GM21528 (cell line): ENCODE measurements at regions not wholly inside any gene's neighbourhood (a gene's known extent, or its start where the extent isn't known, plus 50 kb on each side); places are given as distances from the start of the nearest gene placed in this dataset.

ENCODE experiments used
- ATAC-seq: cut with Tn5 transposase; IDR thresholded peaks from one replicate; pipeline ENCODE4 v1.9.1; 2021; ENCODE audit warnings: mild to moderate bottlenecking, moderate library complexity; ENCODE audit not compliant: unreplicated experiment, low FRiP score

DNA sequence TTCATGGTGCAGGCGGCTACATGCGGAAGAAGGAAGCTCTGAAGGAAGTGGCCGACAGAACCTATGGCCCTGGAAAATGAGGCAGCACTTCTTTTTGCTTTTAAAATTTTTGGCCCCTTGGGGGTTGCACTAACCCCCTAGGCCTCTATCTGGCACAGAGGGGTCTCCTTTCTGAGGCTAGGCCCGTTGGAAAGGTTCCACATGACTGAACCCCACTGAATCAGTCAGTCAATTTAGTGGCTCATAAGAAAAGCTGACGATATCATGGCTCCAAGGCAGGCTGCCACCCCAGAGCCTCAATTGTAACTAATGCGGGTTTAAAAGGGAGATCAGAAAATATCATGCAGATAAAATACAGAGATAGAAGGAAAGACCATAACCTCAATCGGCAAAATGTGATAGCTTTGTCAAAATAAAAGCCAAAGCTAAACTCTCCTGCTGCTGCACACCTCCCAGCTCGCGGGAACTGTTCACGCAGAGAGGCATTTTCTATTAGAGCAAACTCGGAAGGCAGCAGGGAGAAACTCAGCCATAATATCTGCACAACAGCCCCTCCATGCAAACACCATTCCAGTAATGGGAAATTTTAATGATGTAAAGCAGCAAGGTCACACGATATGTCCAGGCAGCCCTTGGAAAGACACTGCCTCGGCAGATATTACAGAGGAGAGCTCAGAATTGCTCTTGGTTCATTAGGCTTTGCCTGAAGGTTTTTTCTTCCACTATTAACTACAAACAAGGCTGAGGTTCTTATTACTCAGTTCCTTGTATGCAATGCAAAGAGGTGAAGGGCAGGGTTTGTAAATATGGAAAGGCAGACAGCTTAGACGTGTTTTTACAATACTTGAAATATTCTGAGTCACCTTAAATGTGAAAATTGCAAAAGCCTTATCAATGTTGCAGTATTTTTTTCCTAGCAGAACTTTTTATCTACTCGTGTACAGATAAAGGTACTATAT lies 200.4 kb upstream of the PMFBP1 start:
- ATAC-seq, result no peak

DNA sequence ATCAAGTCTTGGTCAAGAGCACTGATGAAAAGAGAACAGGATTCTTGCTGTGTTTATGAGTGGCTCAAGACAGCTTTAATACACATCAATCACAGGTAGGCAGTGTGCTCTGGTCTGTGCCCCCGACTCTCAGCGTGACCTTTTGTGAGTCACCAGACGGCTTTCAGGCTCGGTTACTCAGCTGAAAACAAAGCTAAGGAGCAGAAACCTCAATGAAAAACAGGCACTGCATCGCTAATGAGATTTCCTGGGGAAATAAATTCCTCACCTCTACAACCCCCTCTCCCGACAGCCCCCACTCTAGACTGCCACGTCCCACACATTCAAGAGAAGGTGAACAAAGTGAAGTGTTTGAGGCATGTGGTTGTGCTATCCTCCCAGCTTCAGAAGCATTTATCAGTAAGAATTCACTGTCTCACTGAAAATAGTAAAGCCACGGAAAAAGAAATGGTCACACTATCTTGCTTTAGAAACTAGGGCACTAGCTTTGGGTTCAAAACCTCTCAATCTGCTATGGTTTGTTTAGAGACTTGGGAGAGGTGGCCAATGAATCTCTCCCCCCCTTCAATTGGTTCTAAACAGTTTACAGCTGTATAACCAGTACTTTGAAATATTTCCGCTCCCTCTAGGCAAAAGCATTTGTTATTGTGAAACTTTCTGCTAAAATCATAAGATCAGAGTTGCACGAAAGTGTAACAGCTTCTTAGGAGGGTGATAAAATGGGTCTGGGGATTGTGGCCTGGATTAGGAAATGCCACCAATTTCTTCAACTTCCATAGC lies 199.5 kb upstream of the PMFBP1 start:
- ATAC-seq, result no peak

DNA sequence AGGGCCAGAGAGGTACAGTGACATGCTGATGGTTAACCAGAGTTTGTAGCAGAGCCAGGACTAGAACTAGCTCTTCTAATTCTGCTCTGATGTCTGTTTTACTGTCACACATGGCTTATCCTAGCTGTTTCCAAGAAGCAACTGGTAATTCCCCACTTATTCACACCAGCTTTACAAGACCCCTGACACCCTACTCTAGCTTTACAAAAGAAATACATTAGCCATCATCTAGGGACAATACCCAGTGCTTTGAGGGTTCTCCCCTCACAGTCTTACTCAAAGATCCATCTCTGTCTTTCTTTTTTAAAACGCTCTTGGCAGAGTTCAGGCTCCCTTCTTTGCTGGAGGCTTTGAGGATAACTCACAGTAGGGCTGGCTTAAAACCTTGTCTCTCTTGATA lies 197.3 kb upstream of the PMFBP1 start:
- no peak for ATAC-seq

DNA sequence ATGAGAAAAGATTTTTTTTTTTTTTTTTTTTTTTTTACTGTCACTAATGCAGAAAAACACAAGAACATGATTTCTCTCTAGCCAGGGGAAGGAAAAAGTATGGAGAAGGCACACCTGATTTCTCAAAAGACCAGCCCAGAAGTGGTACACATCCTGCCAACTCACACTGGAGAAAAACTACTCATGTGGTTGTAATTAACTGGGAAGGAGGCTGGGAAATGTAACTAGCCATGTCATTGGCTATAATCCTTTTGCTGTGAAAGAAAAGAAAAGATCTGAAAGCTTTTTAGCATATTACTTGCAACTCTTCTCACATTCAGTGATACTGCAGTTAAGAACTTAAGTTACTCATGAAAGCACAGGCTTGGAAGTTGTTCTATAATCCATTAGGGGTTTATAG lies 195.9 kb upstream of the PMFBP1 start:
- ATAC-seq, result no peak

DNA sequence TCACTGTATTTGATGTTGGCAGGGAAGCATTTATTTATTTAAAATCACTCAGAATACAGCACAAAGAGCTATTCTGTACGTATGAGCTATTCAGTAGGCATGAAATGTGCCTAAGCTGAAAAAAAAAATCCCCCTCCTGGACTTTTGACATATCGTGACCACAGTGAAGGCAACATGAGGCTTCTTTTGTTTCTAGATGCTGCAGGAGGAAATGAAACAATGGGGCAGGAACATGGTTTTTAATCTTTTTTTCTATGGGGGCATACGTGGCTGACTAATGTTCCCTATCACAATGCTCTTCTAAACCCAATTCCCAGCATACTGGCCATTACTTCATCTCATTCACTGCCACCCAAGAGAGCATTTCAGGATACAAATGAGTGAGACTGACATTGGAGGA lies 191.0 kb upstream of the PMFBP1 start:
- no peak for ATAC-seq

DNA sequence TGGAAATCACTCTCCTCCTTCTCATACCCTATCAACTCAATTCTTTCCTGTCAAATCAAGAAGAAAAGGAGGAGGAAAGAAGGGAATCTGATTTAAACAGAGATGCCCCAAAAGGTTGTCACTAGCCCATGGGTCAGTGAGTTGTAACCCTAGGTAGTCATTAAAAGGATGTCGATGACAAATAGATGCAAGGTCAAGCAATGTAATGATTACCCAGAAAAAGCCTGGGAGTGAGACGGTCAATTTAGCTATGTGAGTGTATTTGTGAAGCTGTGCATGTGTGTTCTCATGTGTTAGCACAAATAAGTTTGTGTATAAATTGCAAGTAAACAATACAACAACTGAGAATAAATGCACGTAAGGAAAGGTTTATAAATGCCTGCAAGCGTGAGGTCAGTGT lies 190.5 kb upstream of the PMFBP1 start:
- ATAC-seq, result no peak

DNA sequence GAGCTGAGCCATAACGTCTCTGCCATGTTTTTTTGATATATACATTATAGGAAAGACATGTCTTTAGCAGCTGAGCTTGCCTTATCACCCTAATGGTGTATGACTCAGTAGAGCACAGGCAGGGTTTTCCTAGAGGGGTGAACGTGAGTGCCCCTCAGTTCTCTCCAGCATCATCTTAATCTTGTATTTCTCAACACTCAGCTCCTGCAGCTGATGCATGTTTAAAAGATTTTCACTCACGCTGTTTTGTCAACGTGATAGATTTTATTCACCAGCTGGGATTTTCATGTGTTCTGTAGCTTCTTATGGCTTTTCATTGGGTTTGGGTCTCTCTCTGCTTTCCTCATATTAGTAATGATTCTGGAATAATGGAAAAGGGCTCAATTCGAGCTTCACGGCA lies 186.0 kb upstream of the PMFBP1 start:
- ATAC-seq, result no peak

DNA sequence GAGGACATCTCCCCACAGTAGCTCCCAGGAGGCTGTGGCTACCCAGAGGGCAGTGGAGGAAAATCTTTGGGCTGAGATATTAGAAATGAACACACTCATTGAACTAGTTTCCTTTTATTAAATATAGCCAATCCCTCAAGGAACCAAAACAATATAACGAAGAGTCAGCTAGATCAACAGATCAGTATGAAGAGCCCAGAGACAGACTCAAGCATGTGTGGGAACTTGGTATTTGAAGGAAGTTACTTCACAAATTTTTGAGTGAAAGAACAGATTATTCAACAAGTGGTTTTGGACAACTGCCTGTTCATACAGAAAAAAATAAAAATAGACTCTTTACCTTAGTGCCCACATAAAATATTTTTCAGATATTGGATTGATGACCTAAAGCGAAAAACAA lies 183.6 kb upstream of the PMFBP1 start:
- no peak for ATAC-seq

DNA sequence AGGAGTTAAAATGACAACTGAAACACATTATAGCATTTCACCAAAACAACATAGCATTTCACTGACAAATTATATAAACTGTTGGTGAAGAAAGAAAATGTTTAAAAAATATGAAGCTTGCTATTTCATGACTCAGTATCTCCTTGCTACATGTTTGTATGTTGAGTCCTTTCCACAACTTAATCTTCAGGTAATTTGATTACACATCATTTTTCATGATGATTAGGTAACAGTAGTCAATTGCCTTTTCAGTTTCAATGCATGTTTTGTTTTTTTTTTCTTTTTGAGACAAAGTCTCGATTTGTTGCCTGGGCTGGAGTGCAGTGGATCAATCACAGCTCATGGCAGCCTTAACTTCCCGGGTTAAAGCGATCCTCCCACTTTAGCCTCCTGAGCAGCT lies 177.8 kb upstream of the PMFBP1 start:
- ATAC-seq, result no peak

DNA sequence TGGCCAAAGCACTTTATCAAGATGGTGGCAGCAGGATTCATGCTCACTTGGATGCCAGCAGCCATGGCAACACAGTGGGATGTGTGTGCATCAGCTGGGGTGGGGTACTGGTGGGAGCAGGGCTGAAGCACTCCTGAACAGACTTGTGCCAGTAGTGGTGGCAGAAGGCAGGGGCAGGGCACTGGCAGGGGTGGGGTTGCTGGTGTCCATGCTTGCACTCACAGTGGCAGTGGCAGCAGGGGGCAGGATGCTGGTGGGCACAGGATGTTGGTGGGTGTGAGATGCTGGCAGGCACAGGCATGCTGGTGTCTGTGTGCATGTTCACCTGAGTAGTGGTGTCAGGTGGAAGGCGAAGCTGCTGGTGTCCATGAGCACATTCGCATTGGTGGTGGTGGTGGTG lies 161.0 kb upstream of the PMFBP1 start:
- no peak for ATAC-seq

DNA sequence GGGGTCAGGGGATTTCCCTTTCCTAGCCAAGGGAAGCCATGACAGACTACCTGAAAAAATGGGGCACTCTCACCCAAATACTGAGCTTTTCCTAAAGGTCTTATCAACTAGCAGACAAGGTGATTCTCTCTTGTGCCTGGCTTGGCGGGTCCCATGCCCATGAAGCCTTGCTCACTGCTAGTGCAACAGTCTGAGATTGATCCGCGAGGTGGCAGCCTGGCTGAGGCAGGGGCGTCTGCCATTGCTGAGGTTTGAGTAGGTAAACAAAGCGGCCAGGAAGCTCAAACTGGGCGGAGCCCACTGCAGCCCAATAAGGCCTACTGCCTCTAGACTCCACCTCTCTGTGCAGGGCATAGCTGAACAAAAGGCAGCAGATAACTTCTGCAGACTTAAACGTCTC lies 152.6 kb upstream of the PMFBP1 start:
- no peak for ATAC-seq

DNA sequence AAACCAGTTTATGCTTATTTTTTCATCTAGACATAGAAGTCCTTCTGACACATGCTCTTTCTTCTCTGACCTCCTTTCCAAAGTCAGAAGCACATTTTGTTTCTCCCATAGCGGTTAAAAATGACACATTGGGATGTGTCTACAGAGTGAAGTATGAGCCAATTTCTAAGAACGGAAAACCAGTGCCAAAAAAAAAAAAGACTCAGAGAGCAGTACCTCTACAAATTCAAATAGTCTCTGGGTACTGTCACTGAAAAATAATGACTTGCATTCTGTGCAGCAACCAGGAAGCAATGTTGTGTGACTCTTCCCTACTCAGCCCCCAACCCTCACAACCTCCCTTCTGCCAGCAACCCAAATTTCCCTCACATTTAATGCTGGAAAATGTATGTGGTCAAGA lies 145.5 kb upstream of the PMFBP1 start:
- no peak for ATAC-seq

DNA sequence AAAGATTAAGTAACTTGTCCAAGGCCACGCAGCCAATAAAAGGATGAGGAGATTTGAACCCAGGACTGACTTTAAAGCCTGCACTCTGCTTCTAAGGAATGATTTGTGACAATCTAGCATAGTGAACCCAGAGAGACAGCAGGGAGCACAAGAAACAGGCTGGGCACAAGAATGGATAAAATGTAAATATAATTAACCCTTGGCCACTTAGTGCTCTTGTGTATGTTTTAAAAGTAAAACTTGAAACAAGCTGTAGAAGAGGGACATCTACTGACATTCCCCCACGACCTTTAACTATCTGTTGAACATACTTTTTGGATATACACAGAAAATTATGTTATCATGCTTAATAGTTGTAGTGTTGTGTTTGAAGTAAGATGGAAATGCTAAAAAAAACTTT lies 141.9 kb upstream of the PMFBP1 start:
- no peak for ATAC-seq

DNA sequence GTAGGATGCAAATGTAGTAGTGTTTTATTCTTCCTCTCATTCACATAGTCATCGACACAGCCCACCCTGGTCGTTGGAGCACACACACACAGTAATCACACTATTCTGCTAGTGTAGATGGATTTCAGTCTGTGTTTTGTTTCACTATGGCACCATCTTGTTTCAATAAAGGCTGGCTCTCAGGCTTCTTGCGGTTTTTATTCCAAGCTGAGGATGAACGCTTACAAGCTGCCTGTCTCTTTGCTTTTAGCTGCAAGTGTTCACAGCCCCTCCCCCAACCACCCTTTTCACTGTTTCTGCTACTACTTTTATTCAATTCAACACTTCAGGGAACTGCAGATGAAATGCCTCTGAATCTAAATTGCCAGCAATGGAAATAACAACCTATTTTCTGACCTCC lies 140.9 kb upstream of the PMFBP1 start:
- no peak for ATAC-seq

DNA sequence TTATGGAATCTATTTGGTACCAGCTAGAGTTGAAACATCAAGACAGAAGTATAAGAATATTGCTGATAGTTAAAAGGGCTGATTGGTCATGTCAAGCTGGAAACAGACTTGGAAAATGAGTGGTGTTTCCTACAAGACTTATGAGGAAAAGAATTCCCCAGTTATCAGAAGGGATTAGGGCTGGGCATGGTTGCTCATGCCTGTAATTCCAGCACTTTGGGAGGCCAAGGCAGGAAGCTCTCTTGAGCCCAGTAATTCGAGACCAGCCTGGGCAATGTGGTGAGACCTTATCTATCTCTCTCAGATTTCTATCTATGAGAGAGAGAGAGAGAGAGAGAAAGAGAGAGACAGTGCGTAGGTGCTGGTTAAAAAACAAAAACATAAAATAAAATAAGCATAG lies 139.5 kb upstream of the PMFBP1 start:
- no peak for ATAC-seq

DNA sequence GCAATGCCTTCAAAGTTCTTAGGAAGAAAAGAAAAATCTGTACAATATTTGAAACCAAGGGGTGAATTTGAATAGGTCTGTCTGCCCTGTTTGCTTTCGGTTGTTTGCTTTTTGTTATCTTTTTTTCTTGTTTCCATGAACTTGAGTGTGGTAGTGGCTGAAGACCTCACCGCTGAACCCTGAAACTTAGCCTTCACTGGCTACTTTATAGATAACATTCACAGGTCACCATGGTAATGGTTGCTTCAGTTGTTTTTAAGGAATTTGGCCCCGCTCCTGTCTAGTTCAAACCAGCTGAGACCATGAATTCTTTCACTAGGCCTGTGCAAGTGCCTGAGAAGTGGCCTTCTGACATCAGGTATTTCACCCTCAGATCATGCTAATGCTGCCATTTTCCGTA lies 137.0 kb upstream of the PMFBP1 start:
- ATAC-seq, result no peak

DNA sequence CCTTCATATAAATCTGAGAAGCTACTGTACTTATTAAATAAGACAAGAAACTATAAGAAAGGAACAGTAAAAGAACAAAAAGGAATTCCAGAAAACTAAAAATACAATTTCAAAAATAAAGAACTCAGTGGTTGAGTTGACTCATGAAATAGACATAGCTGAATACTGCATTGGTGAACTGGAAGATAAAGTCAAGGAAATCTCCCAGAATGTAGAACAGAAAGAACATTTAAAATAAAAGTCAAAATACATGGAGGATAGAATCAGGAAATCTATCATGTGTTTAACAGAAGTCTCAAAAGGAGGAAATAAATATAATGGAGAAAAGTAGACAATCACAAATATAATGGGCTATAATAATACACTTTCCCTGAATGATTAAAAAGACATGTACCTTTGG lies 136.4 kb upstream of the PMFBP1 start:
- ATAC-seq, result no peak

DNA sequence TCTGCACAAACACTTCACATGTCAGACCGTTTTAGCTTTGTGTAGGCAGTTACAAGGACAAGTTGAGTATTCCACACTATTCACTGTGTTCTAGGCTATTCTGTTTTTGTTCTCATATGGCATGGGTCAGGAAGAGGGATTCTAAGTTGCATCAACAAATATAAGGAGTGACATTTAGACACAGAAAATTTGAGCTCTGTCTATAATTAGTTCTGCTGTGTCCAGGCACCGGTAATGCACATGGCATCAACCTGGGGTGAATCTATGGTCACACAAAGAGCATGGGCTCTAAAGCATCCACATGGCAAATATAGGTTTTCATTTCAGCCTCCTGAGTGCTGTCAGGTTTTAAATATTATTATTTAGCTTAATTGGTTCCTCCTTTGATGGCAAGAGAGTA lies 130.4 kb upstream of the PMFBP1 start:
- no peak for ATAC-seq

DNA sequence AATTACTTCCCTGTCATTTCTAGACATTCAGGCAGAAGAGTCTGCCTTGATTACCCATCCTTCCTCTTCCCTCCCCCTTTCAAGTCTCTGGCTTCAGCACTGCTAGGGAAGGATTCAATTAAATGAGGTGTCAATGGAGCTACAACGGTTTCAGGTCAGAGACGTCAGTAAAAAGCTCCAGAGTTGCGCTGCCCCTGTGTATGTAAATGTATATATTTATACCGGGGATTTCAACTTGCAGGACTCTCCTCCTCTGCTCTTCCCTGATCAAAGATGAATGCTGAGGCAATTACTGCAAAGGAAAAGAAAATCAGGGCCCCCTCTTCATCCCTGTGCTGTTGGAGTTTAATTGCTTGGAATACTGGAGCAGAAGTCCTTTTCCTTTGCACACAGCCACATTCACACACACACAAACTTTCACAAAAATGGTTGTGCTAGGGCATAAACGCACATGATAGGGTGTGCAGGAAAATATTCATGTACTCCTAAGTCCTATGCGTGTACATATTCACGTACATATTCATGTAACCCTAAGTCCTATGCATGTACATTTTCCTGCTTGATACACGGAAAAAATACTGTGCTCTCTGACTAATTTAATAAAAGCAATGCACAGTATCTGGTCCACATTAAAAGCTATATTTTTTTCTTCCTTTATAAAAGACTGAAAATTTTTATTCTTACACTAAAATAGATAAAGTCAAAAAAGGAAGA lies 129.7 kb upstream of the PMFBP1 start:
- ATAC-seq, result no peak

DNA sequence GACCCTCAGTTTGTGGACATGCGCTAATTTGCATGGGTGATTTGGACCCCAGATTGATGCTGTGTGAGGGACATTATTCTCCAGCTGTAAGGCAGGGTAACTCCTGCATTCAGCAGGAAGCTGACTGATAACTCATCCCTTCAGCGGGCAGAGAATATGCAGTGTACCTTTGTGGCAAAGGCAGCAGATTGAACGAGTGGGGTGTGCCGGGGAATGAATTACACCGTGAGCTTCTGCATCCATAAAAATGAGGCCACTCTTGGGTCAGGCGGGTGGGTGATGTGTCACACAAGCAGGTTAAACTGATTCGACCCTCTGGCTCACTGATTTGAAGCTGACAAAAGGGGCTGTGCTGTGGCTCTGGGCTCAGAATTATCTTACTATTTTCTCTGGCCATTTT lies 128.9 kb upstream of the PMFBP1 start:
- no peak for ATAC-seq

DNA sequence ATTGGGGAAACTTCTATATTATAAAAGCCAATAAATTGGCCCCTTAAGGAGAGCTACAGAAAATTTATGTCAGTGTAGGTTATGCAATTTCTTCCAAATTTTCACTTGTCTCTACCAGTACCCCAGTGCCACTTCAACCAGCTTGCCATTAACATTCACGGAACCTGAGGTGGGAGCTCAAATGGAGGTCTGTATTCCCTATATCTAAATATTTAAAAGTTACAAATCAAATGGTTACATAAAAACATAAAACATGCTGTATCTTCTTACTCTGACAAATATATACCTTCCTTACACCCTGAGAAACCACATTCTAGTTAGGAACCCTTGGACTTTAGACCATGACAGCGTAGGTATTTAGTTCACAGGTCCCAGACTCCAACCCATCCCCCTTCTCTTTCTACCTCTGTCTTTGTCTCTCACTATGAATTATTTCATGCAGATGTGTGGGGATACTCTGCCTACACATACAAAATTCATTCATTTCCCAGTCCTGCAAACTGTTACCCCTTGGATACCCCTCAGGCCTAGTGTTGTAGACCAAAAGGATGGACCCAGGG lies 127.8 kb upstream of the PMFBP1 start:
- no peak for ATAC-seq
